ENCODE measurements at regions not wholly inside any gene's neighbourhood (a gene's known extent, or its start where the extent isn't known, plus 50 kb on each side); places are given as distances from the start of the nearest gene placed in this dataset.

GRCh38 chr6:22621701-22622100 lies 52.3 kb downstream of the HDGFL1 start:
- intact Hi-C loops (cut with micrococcal nuclease) = no loop called here

- intact Hi-C loops (cut with micrococcal nuclease) = no loop called here
These were observed 53.0 kb downstream of the HDGFL1 start for GRCh38 chr6:22622351-22622750.

GRCh38 chr6:22622813-22623212 lies 53.4 kb downstream of the HDGFL1 start:
- intact Hi-C loops (cut with micrococcal nuclease) = no loop called here

- intact Hi-C loops (cut with micrococcal nuclease) = no loop called here
These were observed 58.3 kb downstream of the HDGFL1 start for GRCh38 chr6:22627644-22628043.

- intact Hi-C loops (cut with micrococcal nuclease) = no loop called here
These were observed 61.7 kb downstream of the HDGFL1 start for GRCh38 chr6:22631091-22631490.

GRCh38 chr6:22632581-22633145 lies 63.3 kb downstream of the HDGFL1 start:
- intact Hi-C loops (cut with micrococcal nuclease) = no loop called here

- intact Hi-C loops (cut with micrococcal nuclease) = no loop called here
These were observed 67.1 kb downstream of the HDGFL1 start for GRCh38 chr6:22636452-22636851.

GRCh38 chr6:22637782-22638181 lies 68.4 kb downstream of the HDGFL1 start:
- intact Hi-C loops (cut with micrococcal nuclease) = no loop called here

GRCh38 chr6:22638320-22638719 lies 69.0 kb downstream of the HDGFL1 start:
- intact Hi-C loops (cut with micrococcal nuclease) = no loop called here

GRCh38 chr6:22642254-22642653 lies 72.9 kb downstream of the HDGFL1 start:
- intact Hi-C loops (cut with micrococcal nuclease) = no loop called here

GRCh38 chr6:22643780-22644179 lies 74.4 kb downstream of the HDGFL1 start:
- intact Hi-C loops (cut with micrococcal nuclease) = no loop called here

- intact Hi-C loops (cut with micrococcal nuclease) = no loop called here
These were observed 78.4 kb downstream of the HDGFL1 start for GRCh38 chr6:22647719-22648118.

- intact Hi-C loops (cut with micrococcal nuclease) = no loop called here
These were observed 82.4 kb downstream of the HDGFL1 start for GRCh38 chr6:22651731-22652130.

GRCh38 chr6:22653980-22654610 lies 84.7 kb downstream of the HDGFL1 start:
- intact Hi-C loops (cut with micrococcal nuclease) = no loop called here

- intact Hi-C loops (cut with micrococcal nuclease) = no loop called here
These were observed 87.5 kb downstream of the HDGFL1 start for GRCh38 chr6:22656706-22657351.

GRCh38 chr6:22657352-22657980 lies 88.1 kb downstream of the HDGFL1 start:
- intact Hi-C loops (cut with micrococcal nuclease) = no loop called here

GRCh38 chr6:22658183-22658582 lies 88.8 kb downstream of the HDGFL1 start:
- intact Hi-C loops (cut with micrococcal nuclease) = no loop called here

GRCh38 chr6:22658934-22659333 lies 89.6 kb downstream of the HDGFL1 start:
- intact Hi-C loops (cut with micrococcal nuclease) = no loop called here

- intact Hi-C loops (cut with micrococcal nuclease) = no loop called here
These were observed 95.6 kb downstream of the HDGFL1 start for GRCh38 chr6:22664968-22665367.

GRCh38 chr6:22666021-22666420 lies 96.7 kb downstream of the HDGFL1 start:
- intact Hi-C loops (cut with micrococcal nuclease) = no loop called here

- intact Hi-C loops (cut with micrococcal nuclease) = no loop called here
These were observed 97.2 kb downstream of the HDGFL1 start for GRCh38 chr6:22666586-22666985.

GRCh38 chr6:22667855-22668254 lies 98.5 kb downstream of the HDGFL1 start:
- intact Hi-C loops (cut with micrococcal nuclease) = no loop called here

- intact Hi-C loops (cut with micrococcal nuclease) = no loop called here
These were observed 98.9 kb downstream of the HDGFL1 start for GRCh38 chr6:22668307-22668706.

Data from T-helper 1 cell treated with Interleukin-12 subunit alpha and Interleukin-12 subunit beta and Interleukin-4 antibody, amounts not matched to agents 30 ng/mL and 1 ng/mL, for 36 hours (primary cell).